B cell (primary cell): ENCODE measurements at regions not wholly inside any gene's neighbourhood (a gene's known extent, or its start where the extent isn't known, plus 50 kb on each side); places are given as distances from the start of the nearest gene placed in this dataset.

ENCODE experiments used
- EZH2 ChIP-seq: IDR thresholded peaks from 2 replicates; pipeline ENCODE4 v1.6.1; 2012; ENCODE audit warnings: borderline replicate concordance, low read depth, mild to moderate bottlenecking, moderate library complexity, low read length; ENCODE audit not compliant: insufficient read depth, poor library complexity, severe bottlenecking
- TF ChIP-seq, protein P1 (sequence below): fragments of 200-600 bp; IDR thresholded peaks from one replicate; pipeline ENCODE4 v1.8.0; 2022; ENCODE audit warnings: antibody characterized with exemption, mild to moderate bottlenecking

DNA sequence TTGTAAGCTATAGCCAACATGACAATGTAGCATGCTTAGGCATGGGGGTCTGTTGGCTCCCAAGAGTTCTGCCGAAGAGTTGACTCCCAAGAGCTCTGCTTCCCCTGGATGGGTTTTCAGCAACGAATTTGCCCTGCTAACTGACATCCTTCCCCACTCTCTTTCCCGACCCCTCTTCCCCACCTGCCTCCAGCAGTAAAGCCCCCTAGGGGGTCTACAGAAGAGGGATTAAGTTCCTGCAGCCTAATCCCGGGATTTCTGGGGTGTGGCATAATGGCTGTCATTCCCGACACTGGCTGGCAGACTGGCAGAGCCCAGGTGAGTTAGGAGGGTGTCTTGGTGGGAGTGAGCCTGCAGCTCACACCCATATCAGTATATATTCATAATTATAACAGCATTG, 121.0 kb upstream of the ZNF184 start:
- TF ChIP-seq, protein P1, sequence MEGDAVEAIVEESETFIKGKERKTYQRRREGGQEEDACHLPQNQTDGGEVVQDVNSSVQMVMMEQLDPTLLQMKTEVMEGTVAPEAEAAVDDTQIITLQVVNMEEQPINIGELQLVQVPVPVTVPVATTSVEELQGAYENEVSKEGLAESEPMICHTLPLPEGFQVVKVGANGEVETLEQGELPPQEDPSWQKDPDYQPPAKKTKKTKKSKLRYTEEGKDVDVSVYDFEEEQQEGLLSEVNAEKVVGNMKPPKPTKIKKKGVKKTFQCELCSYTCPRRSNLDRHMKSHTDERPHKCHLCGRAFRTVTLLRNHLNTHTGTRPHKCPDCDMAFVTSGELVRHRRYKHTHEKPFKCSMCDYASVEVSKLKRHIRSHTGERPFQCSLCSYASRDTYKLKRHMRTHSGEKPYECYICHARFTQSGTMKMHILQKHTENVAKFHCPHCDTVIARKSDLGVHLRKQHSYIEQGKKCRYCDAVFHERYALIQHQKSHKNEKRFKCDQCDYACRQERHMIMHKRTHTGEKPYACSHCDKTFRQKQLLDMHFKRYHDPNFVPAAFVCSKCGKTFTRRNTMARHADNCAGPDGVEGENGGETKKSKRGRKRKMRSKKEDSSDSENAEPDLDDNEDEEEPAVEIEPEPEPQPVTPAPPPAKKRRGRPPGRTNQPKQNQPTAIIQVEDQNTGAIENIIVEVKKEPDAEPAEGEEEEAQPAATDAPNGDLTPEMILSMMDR = no peak
- no peak for TF ChIP-seq EZH2
